ENCODE measurements at regions not wholly inside any gene's neighbourhood (a gene's known extent, or its start where the extent isn't known, plus 50 kb on each side); places are given as distances from the start of the nearest gene placed in this dataset.

DNA sequence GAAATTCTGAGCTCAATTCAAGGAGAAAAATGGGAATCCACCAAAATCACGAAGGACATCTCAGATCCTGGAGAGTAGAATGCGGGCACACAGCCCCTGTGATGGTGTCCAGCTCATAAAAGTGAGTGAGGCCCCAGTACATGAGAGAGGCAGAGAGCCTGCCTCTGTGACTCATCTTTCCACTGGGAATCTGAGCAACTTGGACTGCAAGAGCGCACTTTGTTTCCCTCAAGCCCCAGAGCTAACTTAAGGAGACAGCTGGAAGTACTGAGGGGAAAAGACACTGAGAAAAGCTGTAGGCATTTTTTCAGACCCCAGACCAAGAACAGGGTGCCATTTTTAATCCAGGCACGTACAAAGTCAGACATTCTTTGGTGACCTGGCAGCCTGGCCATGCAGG lies 273.7 kb downstream of the C11orf87 start:
- Histone ChIP-seq H3K9me3 (ENCODE audit: control insufficient read depth, insufficient read depth, low read depth, low read length) (no peaks in the 10 kb centered on the region), H3K4me3 (ENCODE audit: low read depth in 2 of 2, low read length in 2 of 2) (no peak overlapping the region), H3K27ac (ENCODE audit: low read length) (no peak overlapping the region), H3K4me1 (ENCODE audit: control insufficient read depth, insufficient read depth, low read length) (no peaks in the 10 kb centered on the region), H3K36me3 (ENCODE audit: control insufficient read depth, insufficient read depth, low read length) (no peaks in the 10 kb centered on the region), H3K27me3 (ENCODE audit: control insufficient read depth, insufficient read depth, low read length) (no peaks in the 10 kb centered on the region)
- in situ Hi-C loops (cut with HindIII; ENCODE audit: low pct_unique_long_range_greater_than_20kb, low sequenced_read_pairs): no loop called here
- no peak for ATAC-seq
- ChIA-PET CTCF (no interaction called here), POLR2A (no interaction called here)
- no peak for TF ChIP-seq CTCF (IDR thresholded peaks at IDR 0.05)
- TF ChIP-seq POLR2AphosphoS5 (IDR thresholded peaks at IDR 0.05; ENCODE audit: low read depth, low read length): no peak
- TF ChIP-seq SIN3A (IDR thresholded peaks at IDR 0.05; ENCODE audit: borderline replicate concordance, insufficient read depth, low read depth, low read length): no peak
- TF ChIP-seq TCF7L2 (IDR thresholded peaks at IDR 0.05; ENCODE audit: low read depth, low read length): no peak
- TF ChIP-seq, protein P1, sequence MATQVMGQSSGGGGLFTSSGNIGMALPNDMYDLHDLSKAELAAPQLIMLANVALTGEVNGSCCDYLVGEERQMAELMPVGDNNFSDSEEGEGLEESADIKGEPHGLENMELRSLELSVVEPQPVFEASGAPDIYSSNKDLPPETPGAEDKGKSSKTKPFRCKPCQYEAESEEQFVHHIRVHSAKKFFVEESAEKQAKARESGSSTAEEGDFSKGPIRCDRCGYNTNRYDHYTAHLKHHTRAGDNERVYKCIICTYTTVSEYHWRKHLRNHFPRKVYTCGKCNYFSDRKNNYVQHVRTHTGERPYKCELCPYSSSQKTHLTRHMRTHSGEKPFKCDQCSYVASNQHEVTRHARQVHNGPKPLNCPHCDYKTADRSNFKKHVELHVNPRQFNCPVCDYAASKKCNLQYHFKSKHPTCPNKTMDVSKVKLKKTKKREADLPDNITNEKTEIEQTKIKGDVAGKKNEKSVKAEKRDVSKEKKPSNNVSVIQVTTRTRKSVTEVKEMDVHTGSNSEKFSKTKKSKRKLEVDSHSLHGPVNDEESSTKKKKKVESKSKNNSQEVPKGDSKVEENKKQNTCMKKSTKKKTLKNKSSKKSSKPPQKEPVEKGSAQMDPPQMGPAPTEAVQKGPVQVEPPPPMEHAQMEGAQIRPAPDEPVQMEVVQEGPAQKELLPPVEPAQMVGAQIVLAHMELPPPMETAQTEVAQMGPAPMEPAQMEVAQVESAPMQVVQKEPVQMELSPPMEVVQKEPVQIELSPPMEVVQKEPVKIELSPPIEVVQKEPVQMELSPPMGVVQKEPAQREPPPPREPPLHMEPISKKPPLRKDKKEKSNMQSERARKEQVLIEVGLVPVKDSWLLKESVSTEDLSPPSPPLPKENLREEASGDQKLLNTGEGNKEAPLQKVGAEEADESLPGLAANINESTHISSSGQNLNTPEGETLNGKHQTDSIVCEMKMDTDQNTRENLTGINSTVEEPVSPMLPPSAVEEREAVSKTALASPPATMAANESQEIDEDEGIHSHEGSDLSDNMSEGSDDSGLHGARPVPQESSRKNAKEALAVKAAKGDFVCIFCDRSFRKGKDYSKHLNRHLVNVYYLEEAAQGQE (IDR thresholded peaks at IDR 0.05; ENCODE audit: insufficient read depth in 1 of 2, low read depth in 2 of 2, low read length in 1 of 2): no peak
- DNase-seq (ENCODE audit: low read depth, low spot score): no peak
- intact Hi-C loops (cut with micrococcal nuclease; ENCODE audit: unreplicated experiment): no loop called here
- no TSS peak for BruUV-seq (replicated peaks)

- Histone ChIP-seq H3K4me1 (ENCODE audit: control insufficient read depth, insufficient read depth, low read length) (no peaks in the 10 kb centered on the region), H3K27me3 (ENCODE audit: control insufficient read depth, insufficient read depth, low read length) (no peaks in the 10 kb centered on the region), H3K36me3 (ENCODE audit: control insufficient read depth, insufficient read depth, low read length) (no peaks in the 10 kb centered on the region), H3K27ac (ENCODE audit: low read length) (no peak overlapping the region), H3K4me3 (ENCODE audit: low read depth in 2 of 2, low read length in 2 of 2) (no peak overlapping the region), H3K9me3 (ENCODE audit: control insufficient read depth, insufficient read depth, low read depth, low read length) (no peaks in the 10 kb centered on the region)
- ChIA-PET POLR2A (no interaction called here), CTCF (no interaction called here)
- no peak for ATAC-seq
- no TSS peak for BruUV-seq (replicated peaks)
- in situ Hi-C loops (cut with HindIII; ENCODE audit: low pct_unique_long_range_greater_than_20kb, low sequenced_read_pairs): no loop called here
- TF ChIP-seq, protein P1 (IDR thresholded peaks at IDR 0.05; ENCODE audit: insufficient read depth in 1 of 2, low read depth in 2 of 2, low read length in 1 of 2): no peak
- TF ChIP-seq TCF7L2 (IDR thresholded peaks at IDR 0.05; ENCODE audit: low read depth, low read length) (no peak), POLR2AphosphoS5 (IDR thresholded peaks at IDR 0.05; ENCODE audit: low read depth, low read length) (no peak), CTCF (IDR thresholded peaks at IDR 0.05) (no peak), SIN3A (IDR thresholded peaks at IDR 0.05; ENCODE audit: borderline replicate concordance, insufficient read depth, low read depth, low read length) (no peak)
- DNase-seq (ENCODE audit: low read depth, low spot score): no peak
- intact Hi-C loops (cut with micrococcal nuclease; ENCODE audit: unreplicated experiment): no loop called here
Measured at GRCh38 chr11:109696191-109696897, 274.4 kb downstream of the C11orf87 start.

All from Panc1 (cell line).